Lung (tissue), 11 donors: ENCODE measurements at regions not wholly inside any gene's neighbourhood (a gene's known extent, or its start where the extent isn't known, plus 50 kb on each side); places are given as distances from the start of the nearest gene placed in this dataset.

Experiments used
- ATAC-seq: fragments of 200-7000 bp; cut with Tn5 transposase; one replicate; pipeline ENCODE4 v1.9.1; 2020; ENCODE audit warnings: moderate number of reproducible peaks; ENCODE audit not compliant: insufficient read depth, low FRiP score
- DNase-seq, 3 donors: peaks; one replicate each; pipeline ENCODE4 v3.0.0-alpha.2; 2013 to 2017
- H3K27ac ChIP-seq, 2 donors: one replicate each; pipeline ENCODE4 v1.5.1; 2013; ENCODE audit warnings: mild to moderate bottlenecking in 2 of 2, moderate library complexity in 2 of 2, control low read depth in 1 of 2, inconsistent platforms in 1 of 2, low read depth in 1 of 2, low read length in 1 of 2
- H3K27me3 ChIP-seq, 3 donors: one replicate each; pipeline ENCODE4 v1.5.1; 2013; ENCODE audit warnings: low read length in 2 of 3; ENCODE audit not compliant: control insufficient read depth in 3 of 3, insufficient read depth in 3 of 3
- H3K36me3 ChIP-seq, 4 donors: one replicate each; pipeline ENCODE4 v1.5.1; 2013; ENCODE audit warnings: low read length in 4 of 4, mild to moderate bottlenecking in 1 of 4, moderate library complexity in 1 of 4; ENCODE audit not compliant: control insufficient read depth in 4 of 4, insufficient read depth in 4 of 4
- H3K4me1 ChIP-seq, 5 donors: one replicate each; pipeline ENCODE4 v1.5.1; 2013; ENCODE audit warnings: low read length in 5 of 5, mild to moderate bottlenecking in 2 of 5, moderate library complexity in 1 of 5; ENCODE audit not compliant: control insufficient read depth in 5 of 5, insufficient read depth in 5 of 5
- H3K4me3 ChIP-seq: one replicate; pipeline ENCODE4 v1.5.1; 2013; ENCODE audit warnings: mild to moderate bottlenecking, control low read depth, moderate library complexity
- H3K9ac ChIP-seq, 2 donors: one replicate each; pipeline ENCODE4 v1.5.1; 2013; ENCODE audit warnings: low read length in 2 of 2, control low read depth in 1 of 2; ENCODE audit not compliant: insufficient read depth in 1 of 2
- H3K9me3 ChIP-seq, 4 donors: one replicate each; pipeline ENCODE4 v1.5.1; 2013; ENCODE audit warnings: low read length in 3 of 4, mild to moderate bottlenecking in 1 of 4, moderate library complexity in 1 of 4; ENCODE audit not compliant: control insufficient read depth in 4 of 4, insufficient read depth in 3 of 4
- CTCF ChIP-seq: IDR thresholded peaks from 2 replicates; pipeline ENCODE4 v1.5.1; 2012; ENCODE audit warnings: mild to moderate bottlenecking; ENCODE audit errors: control extremely low read depth, extremely low read depth
- WGBS, 2 donors: extraction: QIAGEN DNeasy Blood & Tissue Kit; methylation state at CpG; one replicate each; pipeline ENCODE4 v1.1.7; 2013; 5-methylcytosine and 5-hydroxymethylcytosine counted together
- donor health status: control.
- donor health status: control.
- donor health status: Bipolar disorder and iron deficiency.
- donor health status: healthy.
- donor health status: DM: yes; HTN: yes; CAD: no.

GRCh38 chr5:71939452-71940230 lies 167.6 kb upstream of the MAP1B start:
- no peaks in the 10 kb centered on the region for H3K4me1 ChIP-seq
- H3K9ac ChIP-seq = no peak overlapping the region
- no peak for ATAC-seq
- no peak for DNase-seq
- 56 to 66% methylated on average over 8 of the region's 8 CpGs for WGBS, 2 donors
- peaks cover 0 to 4% (median 0%) of the 10 kb centered on the region in 3 donors for H3K27me3 ChIP-seq
- H3K9me3 ChIP-seq = peaks cover 0 to 3% (median 0%) of the 10 kb centered on the region in 4 donors
- H3K4me3 ChIP-seq = no peak overlapping the region
- no peak overlapping the region for H3K27ac ChIP-seq
- no peaks in the 10 kb centered on the region for H3K36me3 ChIP-seq
- TF ChIP-seq CTCF = no peak

DNA sequence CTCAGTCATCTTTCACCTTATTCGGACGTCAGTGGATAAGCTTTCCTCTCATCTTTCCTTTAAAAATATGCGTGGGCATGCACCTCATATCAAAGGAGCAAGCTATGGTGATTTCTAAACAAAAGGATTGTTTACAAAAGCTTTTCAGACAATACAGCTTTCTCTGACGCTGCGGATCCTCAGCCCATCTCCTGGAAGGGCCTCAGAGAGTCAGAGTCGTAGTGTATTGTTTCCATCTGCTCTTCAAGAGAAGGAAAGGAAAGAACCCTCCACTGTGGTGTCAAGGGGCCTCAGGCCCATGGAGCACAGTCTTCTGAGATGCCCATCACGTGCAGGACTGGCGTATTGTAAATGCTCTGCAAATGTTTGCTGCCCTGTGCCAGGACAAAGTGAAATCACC lies 163.4 kb upstream of the MAP1B start:
- ATAC-seq = no peak
- Histone ChIP-seq H3K27me3 (no peaks in the 10 kb centered on the region), H3K9me3 (peaks cover 0 to 6% (median 3%) of the 10 kb centered on the region in 4 donors), H3K4me1 (no peaks in the 10 kb centered on the region), H3K27ac (no peak overlapping the region), H3K9ac (no peak overlapping the region), H3K36me3 (no peaks in the 10 kb centered on the region), H3K4me3 (no peak overlapping the region)
- WGBS, 2 donors = 43 to 50% methylated on average over 8 of the region's 8 CpGs
- no peak for DNase-seq
- no peak for TF ChIP-seq CTCF

- no peak overlapping the region for H3K4me3 ChIP-seq
- ATAC-seq (no peak), DNase-seq (no peak)
- 83 to 93% methylated on average over 6 of the region's 6 CpGs for WGBS, 2 donors
- H3K9me3 ChIP-seq = peaks cover 0 to 11% (median 5%) of the 10 kb centered on the region in 4 donors
- H3K4me1 ChIP-seq = no peaks in the 10 kb centered on the region
- no peak overlapping the region for H3K27ac ChIP-seq
- no peaks in the 10 kb centered on the region for H3K27me3 ChIP-seq
- no peaks in the 10 kb centered on the region for H3K36me3 ChIP-seq
- no peak overlapping the region for H3K9ac ChIP-seq
- no peak for TF ChIP-seq CTCF
These were observed 161.8 kb upstream of the MAP1B start for GRCh38 chr5:71945436-71945835.
